ENCODE measurements at regions not wholly inside any gene's neighbourhood (a gene's known extent, or its start where the extent isn't known, plus 50 kb on each side); places are given as distances from the start of the nearest gene placed in this dataset.

DNA sequence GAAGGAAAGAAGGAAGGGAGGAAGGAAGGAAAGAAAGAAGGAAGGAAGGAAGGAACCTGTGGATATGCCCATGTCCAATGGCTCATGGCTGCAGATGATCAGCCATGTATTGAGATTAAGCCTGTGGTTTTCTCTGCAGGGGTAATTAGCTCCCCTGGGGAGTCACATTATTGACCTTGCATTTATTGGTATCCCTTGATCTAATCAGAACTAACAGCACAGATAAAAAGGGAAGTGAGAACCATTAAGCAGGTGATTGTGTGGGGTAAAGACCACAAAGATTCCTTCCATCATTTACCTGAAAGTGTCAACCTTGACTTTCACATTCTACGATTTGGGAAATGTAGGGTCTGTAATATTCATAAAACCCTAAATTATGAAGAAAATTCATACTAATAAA, 390.7 kb downstream of the BRINP2 start:
- Histone ChIP-seq H3K4me1 (ENCODE audit: low read depth, poor library complexity, severe bottlenecking) (peaks cover 25% of the 10 kb centered on the region), H3K36me3 (ENCODE audit: insufficient read depth) (no peaks in the 10 kb centered on the region), H3K79me2 (ENCODE audit: insufficient read depth, low read depth) (no peaks in the 10 kb centered on the region), H2AFZ (ENCODE audit: low read depth) (no peak overlapping the region), H3K27ac (no peak overlapping the region), H3K27me3 (ENCODE audit: insufficient read depth, low read depth) (no peaks in the 10 kb centered on the region), H4K20me1 (ENCODE audit: insufficient read depth) (no peaks in the 10 kb centered on the region), H3K4me3 (IDR thresholded peaks at IDR 0.05; ENCODE audit: insufficient read depth, low read depth, low read length) (no peak overlapping the region), H3K4me2 (no peak overlapping the region), H3K9ac (no peak overlapping the region)
- TF ChIP-seq, protein P1, sequence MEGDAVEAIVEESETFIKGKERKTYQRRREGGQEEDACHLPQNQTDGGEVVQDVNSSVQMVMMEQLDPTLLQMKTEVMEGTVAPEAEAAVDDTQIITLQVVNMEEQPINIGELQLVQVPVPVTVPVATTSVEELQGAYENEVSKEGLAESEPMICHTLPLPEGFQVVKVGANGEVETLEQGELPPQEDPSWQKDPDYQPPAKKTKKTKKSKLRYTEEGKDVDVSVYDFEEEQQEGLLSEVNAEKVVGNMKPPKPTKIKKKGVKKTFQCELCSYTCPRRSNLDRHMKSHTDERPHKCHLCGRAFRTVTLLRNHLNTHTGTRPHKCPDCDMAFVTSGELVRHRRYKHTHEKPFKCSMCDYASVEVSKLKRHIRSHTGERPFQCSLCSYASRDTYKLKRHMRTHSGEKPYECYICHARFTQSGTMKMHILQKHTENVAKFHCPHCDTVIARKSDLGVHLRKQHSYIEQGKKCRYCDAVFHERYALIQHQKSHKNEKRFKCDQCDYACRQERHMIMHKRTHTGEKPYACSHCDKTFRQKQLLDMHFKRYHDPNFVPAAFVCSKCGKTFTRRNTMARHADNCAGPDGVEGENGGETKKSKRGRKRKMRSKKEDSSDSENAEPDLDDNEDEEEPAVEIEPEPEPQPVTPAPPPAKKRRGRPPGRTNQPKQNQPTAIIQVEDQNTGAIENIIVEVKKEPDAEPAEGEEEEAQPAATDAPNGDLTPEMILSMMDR (conservative IDR thresholded peaks at IDR 0.05; ENCODE audit: low read depth, low read length) = no peak

GRCh38 chr1:177558372-177558771, 387.6 kb downstream of the BRINP2 start:
- H3K4me3 ChIP-seq (IDR thresholded peaks at IDR 0.05; ENCODE audit: insufficient read depth, low read depth, low read length) = no peak overlapping the region
- no peaks in the 10 kb centered on the region for H4K20me1 ChIP-seq (ENCODE audit: insufficient read depth)
- H3K27me3 ChIP-seq (ENCODE audit: insufficient read depth, low read depth) = no peaks in the 10 kb centered on the region
- no peaks in the 10 kb centered on the region for H3K79me2 ChIP-seq (ENCODE audit: insufficient read depth, low read depth)
- peak overlapping the region; percentile 26; the same call in 1 of the 2 replicates for H3K4me2 ChIP-seq
- H3K9ac ChIP-seq = no peak overlapping the region
- no peak overlapping the region for H2AFZ ChIP-seq (ENCODE audit: low read depth)
- TF ChIP-seq, protein P1 (conservative IDR thresholded peaks at IDR 0.05; ENCODE audit: low read depth, low read length) = no peak
- peaks cover 25% of the 10 kb centered on the region for H3K4me1 ChIP-seq (ENCODE audit: low read depth, poor library complexity, severe bottlenecking)
- H3K36me3 ChIP-seq (ENCODE audit: insufficient read depth) = no peaks in the 10 kb centered on the region
- peak overlapping the region; percentile 21; the same call in 1 of the 2 replicates for H3K27ac ChIP-seq

- H3K36me3 ChIP-seq (ENCODE audit: insufficient read depth) = no peaks in the 10 kb centered on the region
- no peaks in the 10 kb centered on the region for H4K20me1 ChIP-seq (ENCODE audit: insufficient read depth)
- no peak overlapping the region for H3K9ac ChIP-seq
- H3K4me1 ChIP-seq (ENCODE audit: low read depth, poor library complexity, severe bottlenecking) = peaks cover 25% of the 10 kb centered on the region
- H3K27ac ChIP-seq = no peak overlapping the region
- no peak overlapping the region for H3K4me2 ChIP-seq
- TF ChIP-seq, protein P1 (conservative IDR thresholded peaks at IDR 0.05; ENCODE audit: low read depth, low read length) = no peak
- no peak overlapping the region for H2AFZ ChIP-seq (ENCODE audit: low read depth)
- no peak overlapping the region for H3K4me3 ChIP-seq (IDR thresholded peaks at IDR 0.05; ENCODE audit: insufficient read depth, low read depth, low read length)
- H3K79me2 ChIP-seq (ENCODE audit: insufficient read depth, low read depth) = no peaks in the 10 kb centered on the region
- no peaks in the 10 kb centered on the region for H3K27me3 ChIP-seq (ENCODE audit: insufficient read depth, low read depth)
Observed at GRCh38 chr1:177556163-177556562, 385.4 kb downstream of the BRINP2 start.

- H3K27me3 ChIP-seq (ENCODE audit: insufficient read depth, low read depth) = no peaks in the 10 kb centered on the region
- H2AFZ ChIP-seq (ENCODE audit: low read depth) = no peak overlapping the region
- H3K79me2 ChIP-seq (ENCODE audit: insufficient read depth, low read depth) = no peaks in the 10 kb centered on the region
- H4K20me1 ChIP-seq (ENCODE audit: insufficient read depth) = no peaks in the 10 kb centered on the region
- no peaks in the 10 kb centered on the region for H3K36me3 ChIP-seq (ENCODE audit: insufficient read depth)
- no peak overlapping the region for H3K27ac ChIP-seq
- no peak overlapping the region for H3K4me3 ChIP-seq (IDR thresholded peaks at IDR 0.05; ENCODE audit: insufficient read depth, low read depth, low read length)
- H3K4me2 ChIP-seq = no peak overlapping the region
- no peak overlapping the region for H3K9ac ChIP-seq
- TF ChIP-seq, protein P1 (conservative IDR thresholded peaks at IDR 0.05; ENCODE audit: low read depth, low read length) = no peak
- H3K4me1 ChIP-seq (ENCODE audit: low read depth, poor library complexity, severe bottlenecking) = no peaks in the 10 kb centered on the region
Observed at GRCh38 chr1:177547200-177547599, 376.4 kb downstream of the BRINP2 start.
